ENCODE measurements at regions not wholly inside any gene's neighbourhood (a gene's known extent, or its start where the extent isn't known, plus 50 kb on each side); places are given as distances from the start of the nearest gene placed in this dataset.
"Not testable (repeated sequence)": the region's sequence is repeated elsewhere in the genome, so short reads cannot be mapped to it uniquely, and the experiment has no call there.

GRCh38 chr2:181792906-181793305, 98.6 kb upstream of the ITPRID2 start:
- ChIA-PET POLR2A (no interaction called here), CTCF (no interaction called here)
- TF ChIP-seq ZNF248 (tag by site-specific recombination; IDR thresholded peaks at IDR 0.05) (no peak), ZNF146 (tag by site-specific recombination; IDR thresholded peaks at IDR 0.05) (peak; percentile 59), ZNF580 (tag by site-specific recombination; IDR thresholded peaks at IDR 0.05) (peak; percentile 44; the same call in 1 of the 2 replicates)
- no peaks in the 10 kb centered on the region for H3K9me3 ChIP-seq (ENCODE audit: control insufficient read depth, insufficient read depth, low read depth, low read length)
- H3K4me3 ChIP-seq (ENCODE audit: low read depth, low read length) = no peak overlapping the region
- no peaks in the 10 kb centered on the region for H3K4me1 ChIP-seq (ENCODE audit: control insufficient read depth, insufficient read depth, low read length)
- H3K27ac ChIP-seq (ENCODE audit: extremely low read depth, low read depth, low read length) = no peak overlapping the region
- no peaks in the 10 kb centered on the region for H3K36me3 ChIP-seq (ENCODE audit: control insufficient read depth in 2 of 2, insufficient read depth in 1 of 2, low read length in 2 of 2)

GRCh38 chr2:181798022-181798421, 93.5 kb upstream of the ITPRID2 start:
- POLR2A ChIA-PET = no interaction called here

GRCh38 chr2:181802300-181802699, 89.2 kb upstream of the ITPRID2 start:
- H3K9me3 ChIP-seq (ENCODE audit: control insufficient read depth, insufficient read depth, low read depth, low read length); CTCF ChIA-PET; H3K4me3 ChIP-seq (ENCODE audit: low read depth, low read length); H3K36me3 ChIP-seq (ENCODE audit: control insufficient read depth in 2 of 2, insufficient read depth in 1 of 2, low read length in 2 of 2); POLR2A ChIA-PET; H3K27ac ChIP-seq (ENCODE audit: extremely low read depth, low read depth, low read length); H3K4me1 ChIP-seq (ENCODE audit: control insufficient read depth, insufficient read depth, low read length): not testable (repeated sequence)
- peak; percentile 75 for TF ChIP-seq SETDB1 (IDR thresholded peaks at IDR 0.05; ENCODE audit: insufficient read length, low read length)
- TF ChIP-seq ZNF529 (tag by site-specific recombination; IDR thresholded peaks at IDR 0.05; ENCODE audit: insufficient replicate concordance) = peak; percentile 79

More at GRCh38 chr2:181798022-181798421, 93.5 kb upstream of the ITPRID2 start:
- CTCF ChIA-PET = interaction anchor here (0.8 kb wide), 1 partner anchor 55 kb away, joined by 3 read pairs; no protein-coding TSS in a partner anchor
- Histone ChIP-seq H3K4me1 (ENCODE audit: control insufficient read depth, insufficient read depth, low read length) (no peaks in the 10 kb centered on the region), H3K36me3 (ENCODE audit: control insufficient read depth in 2 of 2, insufficient read depth in 1 of 2, low read length in 2 of 2) (no peaks in the 10 kb centered on the region), H3K4me3 (ENCODE audit: low read depth, low read length) (no peak overlapping the region), H3K9me3 (ENCODE audit: control insufficient read depth, insufficient read depth, low read depth, low read length) (no peaks in the 10 kb centered on the region), H3K27ac (ENCODE audit: extremely low read depth, low read depth, low read length) (no peak overlapping the region)
- TF ChIP-seq ZNF660 (tag by site-specific recombination; IDR thresholded peaks at IDR 0.05) (no peak), ZNF426 (tag by site-specific recombination; IDR thresholded peaks at IDR 0.05) (no peak), ZSCAN4 (tag by site-specific recombination; IDR thresholded peaks at IDR 0.05) (no peak), ZNF843 (tag by site-specific recombination; IDR thresholded peaks at IDR 0.05) (no peak), ZNF621 (tag by site-specific recombination; IDR thresholded peaks at IDR 0.05) (no peak), ZNF19 (tag by site-specific recombination; IDR thresholded peaks at IDR 0.05; ENCODE audit: low read depth) (no peak), YY2 (tag by site-specific recombination; IDR thresholded peaks at IDR 0.05) (no peak), ZNF791 (tag by site-specific recombination; IDR thresholded peaks at IDR 0.05) (no peak), GFI1B (tag by site-specific recombination; IDR thresholded peaks at IDR 0.05) (no peak)

GRCh38 chr2:181803903-181804799, 87.4 kb upstream of the ITPRID2 start:
- TF ChIP-seq PRDM10 (tag by site-specific recombination; IDR thresholded peaks at IDR 0.05) (peak; percentile 58), ZIC2 (tag by site-specific recombination; IDR thresholded peaks at IDR 0.05) (0 out of 2 replicates have a peak, but pooled peaks have one; percentile 9), ZFHX2 (tag by site-specific recombination; conservative IDR thresholded peaks at IDR 0.05) (peak; percentile 58), KLF1 (tag by site-specific recombination; IDR thresholded peaks at IDR 0.05) (peak; percentile 37; the same call in 1 of the 2 replicates), KLF9 (tag by site-specific recombination; IDR thresholded peaks at IDR 0.05; ENCODE audit: low read depth) (peak; percentile 20; the same call in 1 of the 2 replicates)
- H3K4me3 ChIP-seq (ENCODE audit: low read depth, low read length); H3K27ac ChIP-seq (ENCODE audit: extremely low read depth, low read depth, low read length); H3K9me3 ChIP-seq (ENCODE audit: control insufficient read depth, insufficient read depth, low read depth, low read length); H3K4me1 ChIP-seq (ENCODE audit: control insufficient read depth, insufficient read depth, low read length); POLR2A ChIA-PET; H3K36me3 ChIP-seq (ENCODE audit: control insufficient read depth in 2 of 2, insufficient read depth in 1 of 2, low read length in 2 of 2); CTCF ChIA-PET: not testable (repeated sequence)

Data from HEK293 (cell line).